Hematopoietic multipotent progenitor cell treated with erythropoietin and hydrocortisone succinate and interleukin-3 and kit ligand, for 6 days (in vitro differentiated cells): ENCODE measurements at regions not wholly inside any gene's neighbourhood (a gene's known extent, or its start where the extent isn't known, plus 50 kb on each side); places are given as distances from the start of the nearest gene placed in this dataset.
A peak's percentile ranks its signal among the peaks of the same experiment; 100 is the strongest.

ENCODE experiments used
- DNase-seq: peaks from one replicate; pipeline ENCODE4 v3.0.0-alpha.2; 2015

GRCh38 chr11:27287205-27287604 is 75.8 kb downstream of the CCDC34 start:
- no peak for DNase-seq

- DNase-seq = no peak
These were observed 77.3 kb downstream of the CCDC34 start for GRCh38 chr11:27285761-27286160.

- DNase-seq = no peak
These were observed 80.2 kb downstream of the CCDC34 start for GRCh38 chr11:27282806-27283205.

- DNase-seq = peak; percentile 5
These were observed 81.0 kb downstream of the CCDC34 start for GRCh38 chr11:27281740-27282590.

- DNase-seq = no peak
These were observed 81.7 kb downstream of the CCDC34 start for GRCh38 chr11:27281276-27281675.

GRCh38 chr11:27280140-27280539 is 82.9 kb downstream of the CCDC34 start:
- no peak for DNase-seq

GRCh38 chr11:27279460-27279859 is 83.6 kb downstream of the CCDC34 start:
- no peak for DNase-seq

- DNase-seq = no peak
These were observed 85.2 kb downstream of the CCDC34 start for GRCh38 chr11:27277843-27278242.

- no peak for DNase-seq
These were observed 86.9 kb downstream of the CCDC34 start for GRCh38 chr11:27276141-27276540.

- DNase-seq = no peak
These were observed 88.1 kb downstream of the CCDC34 start for GRCh38 chr11:27274854-27275395.

GRCh38 chr11:27266125-27266524 is 96.9 kb downstream of the CCDC34 start:
- no peak for DNase-seq

GRCh38 chr11:27263986-27264385 is 99.0 kb downstream of the CCDC34 start:
- no peak for DNase-seq

- no peak for DNase-seq
These were observed 100.0 kb downstream of the CCDC34 start for GRCh38 chr11:27263046-27263445.

- no peak for DNase-seq
These were observed 107.6 kb downstream of the CCDC34 start for GRCh38 chr11:27255447-27255828.

- DNase-seq = no peak
These were observed 108.1 kb downstream of the CCDC34 start for GRCh38 chr11:27254744-27255446.

GRCh38 chr11:27253224-27253623 is 109.8 kb downstream of the CCDC34 start:
- no peak for DNase-seq

GRCh38 chr11:27250867-27251665 is 111.9 kb downstream of the CCDC34 start:
- DNase-seq = no peak

GRCh38 chr11:27248576-27249509 is 114.2 kb downstream of the CCDC34 start:
- DNase-seq = no peak

- DNase-seq = no peak
These were observed 115.4 kb downstream of the CCDC34 start for GRCh38 chr11:27247660-27248059.

GRCh38 chr11:27246925-27247324 is 116.1 kb downstream of the CCDC34 start:
- DNase-seq = no peak

GRCh38 chr11:27244900-27245299 is 118.1 kb downstream of the CCDC34 start:
- no peak for DNase-seq

- DNase-seq = peak; percentile 20
These were observed 120.4 kb downstream of the CCDC34 start for GRCh38 chr11:27242591-27242990.
